ENCODE measurements at regions not wholly inside any gene's neighbourhood (a gene's known extent, or its start where the extent isn't known, plus 50 kb on each side); places are given as distances from the start of the nearest gene placed in this dataset.

DNA sequence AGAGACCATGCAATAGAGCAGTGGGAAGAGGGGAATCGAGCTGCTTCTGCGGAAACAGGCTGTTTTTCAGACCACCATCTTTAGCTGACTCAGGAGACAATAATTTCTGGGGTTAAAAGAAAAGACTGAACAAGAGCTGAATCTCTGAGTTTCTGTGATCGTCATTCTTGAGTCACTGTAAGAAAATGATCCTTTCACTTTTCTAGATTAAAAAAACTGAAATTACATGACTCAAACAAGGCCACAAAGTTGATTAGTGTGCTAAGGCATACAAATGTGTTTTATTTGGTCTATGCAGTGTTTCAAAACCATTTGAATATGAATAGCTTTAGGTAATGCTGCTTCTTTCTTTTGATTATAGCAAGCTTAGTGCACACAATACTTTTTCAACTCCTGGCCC, 194.4 kb upstream of the RPL34 start:
- TF ChIP-seq, protein P1, sequence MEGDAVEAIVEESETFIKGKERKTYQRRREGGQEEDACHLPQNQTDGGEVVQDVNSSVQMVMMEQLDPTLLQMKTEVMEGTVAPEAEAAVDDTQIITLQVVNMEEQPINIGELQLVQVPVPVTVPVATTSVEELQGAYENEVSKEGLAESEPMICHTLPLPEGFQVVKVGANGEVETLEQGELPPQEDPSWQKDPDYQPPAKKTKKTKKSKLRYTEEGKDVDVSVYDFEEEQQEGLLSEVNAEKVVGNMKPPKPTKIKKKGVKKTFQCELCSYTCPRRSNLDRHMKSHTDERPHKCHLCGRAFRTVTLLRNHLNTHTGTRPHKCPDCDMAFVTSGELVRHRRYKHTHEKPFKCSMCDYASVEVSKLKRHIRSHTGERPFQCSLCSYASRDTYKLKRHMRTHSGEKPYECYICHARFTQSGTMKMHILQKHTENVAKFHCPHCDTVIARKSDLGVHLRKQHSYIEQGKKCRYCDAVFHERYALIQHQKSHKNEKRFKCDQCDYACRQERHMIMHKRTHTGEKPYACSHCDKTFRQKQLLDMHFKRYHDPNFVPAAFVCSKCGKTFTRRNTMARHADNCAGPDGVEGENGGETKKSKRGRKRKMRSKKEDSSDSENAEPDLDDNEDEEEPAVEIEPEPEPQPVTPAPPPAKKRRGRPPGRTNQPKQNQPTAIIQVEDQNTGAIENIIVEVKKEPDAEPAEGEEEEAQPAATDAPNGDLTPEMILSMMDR (IDR thresholded peaks at IDR 0.05; ENCODE audit: low read depth, low read length): no peak
- no peak for TF ChIP-seq POLR2A (IDR thresholded peaks at IDR 0.05; ENCODE audit: extremely low read depth, insufficient read length)
- no peak for TF ChIP-seq MYC (IDR thresholded peaks at IDR 0.05; ENCODE audit: low read depth, low read length)
- TF ChIP-seq, protein P2, sequence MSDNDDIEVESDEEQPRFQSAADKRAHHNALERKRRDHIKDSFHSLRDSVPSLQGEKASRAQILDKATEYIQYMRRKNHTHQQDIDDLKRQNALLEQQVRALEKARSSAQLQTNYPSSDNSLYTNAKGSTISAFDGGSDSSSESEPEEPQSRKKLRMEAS (IDR thresholded peaks at IDR 0.05; ENCODE audit: low read depth, low read length): no peak

Measured in NB4 (cell line).